Stimulated activated CD8-positive, alpha-beta memory T cell treated with anti-CD3 and anti-CD28 coated beads, Interleukin-4, amount 100 ng/mL, for 4 hours (primary cell): ENCODE measurements at regions not wholly inside any gene's neighbourhood (a gene's known extent, or its start where the extent isn't known, plus 50 kb on each side); places are given as distances from the start of the nearest gene placed in this dataset.
"Not testable (repeated sequence)": the region's sequence is repeated elsewhere in the genome, so short reads cannot be mapped to it uniquely, and the experiment has no call there.

Experiments
- DNase-seq, 2 donors: peaks; one replicate each; pipeline ENCODE4 v3.0.0-alpha.2; 2020; ENCODE audit warnings: low read depth in 2 of 2, low spot score in 1 of 2

DNA sequence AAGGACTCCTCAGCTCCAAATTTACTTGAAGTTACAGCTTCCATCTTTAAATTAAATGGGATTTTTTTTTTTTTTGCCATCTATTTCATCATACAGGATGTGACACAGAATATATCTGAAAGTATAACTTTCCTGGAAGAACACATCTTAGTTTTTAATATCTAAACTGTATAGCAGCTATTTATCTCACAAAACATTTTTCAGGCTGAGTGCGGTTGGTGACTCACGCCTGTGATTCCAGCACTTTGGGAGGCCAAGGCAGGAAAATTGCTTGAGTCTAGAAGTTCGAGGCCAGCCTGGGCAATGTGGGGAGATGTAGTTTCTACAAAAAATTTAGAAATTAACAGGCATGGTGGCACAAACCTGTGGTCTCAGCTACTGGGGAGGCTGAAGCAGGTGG is 142.3 kb upstream of the KCNJ18 start:
- not testable (repeated sequence) for DNase-seq

DNA sequence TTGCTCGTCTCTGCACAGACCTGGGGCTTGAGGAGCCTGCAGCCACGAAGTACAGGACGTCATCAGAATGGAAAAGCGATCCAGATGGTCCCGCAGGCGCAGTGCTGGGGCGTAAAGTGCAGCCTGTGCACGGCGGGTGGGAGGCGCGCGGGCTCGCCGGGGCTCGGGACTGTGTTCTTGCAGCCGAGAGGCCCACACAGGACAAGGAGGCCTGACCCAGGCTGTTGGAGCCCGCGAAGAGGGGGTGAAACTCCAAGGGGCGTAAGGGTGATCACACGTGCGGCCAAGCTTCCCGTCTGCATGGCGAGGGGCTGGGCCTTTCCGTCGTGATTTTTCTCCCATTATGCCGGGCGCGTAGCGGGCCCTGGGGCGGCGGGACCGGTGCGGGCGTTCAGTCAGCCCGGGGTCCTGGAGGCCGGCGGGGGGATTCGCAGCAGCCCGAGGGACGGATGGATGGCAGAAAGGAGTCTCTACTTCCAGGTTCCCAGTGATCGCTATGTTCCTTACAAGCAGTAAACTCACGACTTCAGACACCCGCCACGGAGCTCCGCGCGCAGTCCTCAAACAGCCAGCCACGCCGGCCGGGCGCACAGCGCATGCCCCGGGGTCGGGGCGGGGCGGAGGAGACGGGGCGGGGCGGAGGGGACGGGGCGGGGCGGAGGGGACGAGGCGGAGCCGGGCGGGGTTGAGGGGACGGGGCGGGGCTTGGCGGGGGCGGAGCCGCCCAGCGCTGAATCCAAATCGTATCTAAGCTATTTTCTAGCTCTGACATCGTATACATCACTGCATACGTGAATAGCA is 141.0 kb upstream of the KCNJ18 start:
- DNase-seq = peak; percentile 59 to 68

DNA sequence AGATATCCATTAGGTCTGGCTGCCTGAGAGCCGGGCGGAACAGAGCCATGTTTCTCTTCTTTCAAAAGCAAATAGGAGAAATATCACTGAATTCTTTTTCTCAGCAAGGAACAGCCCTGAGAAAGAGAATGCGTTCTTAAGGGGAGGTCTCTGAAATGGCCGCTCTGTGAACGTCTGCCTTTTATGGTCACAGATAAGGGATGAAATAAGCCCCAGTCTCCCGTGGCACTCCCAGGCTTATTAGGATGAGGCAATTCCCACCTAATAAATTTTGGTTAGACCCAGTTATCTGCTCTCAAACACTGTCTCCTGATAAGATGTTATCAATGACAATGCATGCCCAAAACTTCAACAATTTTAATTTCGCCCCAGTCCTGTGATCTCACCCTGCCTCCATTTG is 133.4 kb upstream of the KCNJ18 start:
- DNase-seq = not testable (repeated sequence)

DNA sequence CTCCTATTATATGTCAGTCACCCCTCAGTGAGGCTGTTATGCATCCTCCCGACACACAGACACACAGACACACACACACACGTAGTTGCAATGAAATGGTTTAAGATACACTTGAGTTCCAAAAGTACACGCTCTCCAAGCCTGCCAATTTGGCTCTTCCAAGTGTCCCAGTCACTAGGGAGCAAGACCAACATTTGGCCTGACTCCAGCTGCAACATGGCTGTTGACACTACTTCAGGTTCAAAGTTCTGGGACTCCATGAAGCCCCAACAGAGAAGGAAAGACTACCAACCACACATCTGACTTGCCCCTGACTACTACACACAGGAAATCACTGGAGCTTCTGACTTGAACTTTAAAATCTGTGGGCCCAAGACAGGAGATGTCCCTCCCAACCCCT is 128.1 kb upstream of the KCNJ18 start:
- no peak for DNase-seq

DNA sequence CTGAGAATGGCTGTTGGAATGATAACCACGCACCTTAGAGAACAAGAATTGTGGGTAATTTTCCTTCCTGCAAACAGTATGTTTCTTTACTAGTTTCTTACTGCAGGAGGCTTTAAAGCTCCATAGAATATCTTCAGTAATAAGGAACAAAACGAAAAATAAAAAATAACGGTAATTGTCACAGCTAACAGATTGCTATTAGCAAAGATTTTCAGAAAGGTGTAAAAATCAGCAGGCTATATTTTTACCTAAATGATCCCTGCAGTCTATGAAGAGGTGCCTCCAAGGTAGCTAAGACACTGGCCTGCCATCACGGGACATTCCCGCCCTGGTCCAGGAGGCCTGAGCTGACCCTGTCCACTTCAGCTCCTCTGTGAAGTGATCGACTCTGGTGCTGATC is 127.6 kb upstream of the KCNJ18 start:
- DNase-seq = not testable (repeated sequence)

DNA sequence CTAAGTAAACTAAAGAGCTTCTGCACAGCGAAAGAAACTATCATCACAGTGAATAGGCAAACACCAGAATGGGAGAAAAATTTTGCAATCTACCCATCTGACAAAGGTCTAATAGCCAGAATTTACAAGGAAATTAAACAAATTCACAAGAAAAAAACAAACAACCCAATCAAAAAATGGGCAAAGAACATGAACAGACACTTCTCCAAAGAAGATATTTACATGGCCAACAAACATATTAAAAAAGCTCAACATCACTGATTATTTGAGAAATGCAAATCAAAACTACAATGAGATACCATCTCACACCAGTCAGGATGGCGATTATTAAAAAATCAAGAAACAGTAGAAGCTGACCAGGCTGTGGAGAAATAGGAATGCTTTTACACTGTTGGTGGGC is 121.9 kb upstream of the KCNJ18 start:
- not testable (repeated sequence) for DNase-seq

DNA sequence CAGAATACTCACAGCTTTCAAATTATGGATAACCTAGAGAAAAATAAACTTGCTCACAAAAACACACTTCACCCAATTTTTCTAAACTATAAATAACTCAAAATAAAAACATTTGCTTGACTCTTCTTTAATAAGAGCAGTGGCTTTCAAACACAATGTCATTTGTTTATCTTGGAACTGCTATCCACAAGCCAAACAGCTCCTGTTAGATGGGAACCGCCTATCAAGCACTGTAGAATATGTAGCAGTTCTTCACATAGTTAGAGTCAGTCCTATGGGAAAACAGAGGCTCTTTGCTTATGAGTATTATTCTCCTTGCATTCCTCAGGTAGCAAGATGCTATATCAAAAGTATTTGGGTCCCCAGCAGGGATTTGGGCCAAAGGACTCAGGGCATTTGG is 120.2 kb upstream of the KCNJ18 start:
- DNase-seq = not testable (repeated sequence)

DNA sequence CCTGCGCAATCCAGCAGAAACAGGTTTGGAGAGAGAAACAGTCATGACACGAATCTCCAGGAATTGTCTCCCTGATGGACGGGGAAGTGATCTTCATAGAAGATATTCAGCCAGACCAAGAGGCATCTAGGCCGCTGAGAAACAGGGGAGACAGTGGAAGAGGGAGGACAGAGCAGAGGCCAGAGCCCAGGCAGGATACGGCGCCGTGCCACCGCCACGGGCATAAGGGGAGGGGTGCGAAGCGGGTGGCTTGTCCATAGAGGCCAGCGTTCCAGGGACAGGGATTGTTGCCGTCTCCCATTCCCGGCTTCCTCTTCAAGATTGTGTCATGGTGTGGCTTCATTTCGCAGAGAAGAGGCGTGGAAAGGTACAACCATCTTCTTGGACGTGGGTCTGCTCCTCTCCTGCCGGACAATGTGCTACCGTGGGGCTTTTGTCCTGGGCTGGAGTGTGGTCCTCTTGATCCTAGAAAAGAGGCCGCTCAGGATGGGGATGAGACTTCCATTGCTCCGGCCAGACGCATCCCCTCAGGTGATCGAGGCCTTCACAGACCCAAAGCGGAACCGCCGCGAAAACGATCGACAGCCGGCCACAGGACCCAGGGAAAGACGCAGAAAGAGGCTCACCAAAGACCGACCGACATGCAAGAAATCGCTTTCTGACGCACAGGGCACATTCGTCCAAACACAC is 118.9 kb upstream of the KCNJ18 start:
- not testable (repeated sequence) for DNase-seq

DNA sequence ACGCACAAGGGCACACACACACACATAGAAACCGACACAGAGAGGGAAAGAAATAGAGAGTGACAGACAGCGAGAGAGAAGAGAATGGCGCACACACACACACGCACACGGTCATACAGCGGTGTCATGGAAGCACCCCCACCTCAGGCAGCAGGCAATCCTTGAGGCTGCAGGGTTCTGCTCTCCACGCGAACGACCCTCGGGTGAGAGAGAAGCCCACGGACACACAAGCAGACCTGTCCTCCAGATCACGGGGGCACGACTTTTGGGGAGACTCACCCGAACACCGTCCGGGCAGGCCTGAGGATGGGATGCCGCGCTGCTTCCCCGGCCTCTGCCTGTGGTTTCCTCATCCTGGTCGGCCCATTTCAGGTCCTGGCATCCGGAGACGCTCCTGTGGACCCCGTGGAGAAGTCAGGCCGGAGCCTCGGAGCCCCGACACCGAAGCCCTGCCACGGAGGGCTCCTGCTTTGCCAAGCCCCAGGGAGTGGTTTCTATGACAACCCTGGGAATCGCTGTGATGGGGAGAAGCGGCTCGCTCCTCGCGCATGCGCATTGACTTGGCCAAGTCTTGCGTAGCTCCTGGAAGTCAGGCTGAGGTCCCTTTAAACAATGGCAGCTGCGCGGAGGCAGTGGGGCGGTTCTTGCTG is 118.2 kb upstream of the KCNJ18 start:
- DNase-seq = peak in 1 of 2 donors; percentile 9

DNA sequence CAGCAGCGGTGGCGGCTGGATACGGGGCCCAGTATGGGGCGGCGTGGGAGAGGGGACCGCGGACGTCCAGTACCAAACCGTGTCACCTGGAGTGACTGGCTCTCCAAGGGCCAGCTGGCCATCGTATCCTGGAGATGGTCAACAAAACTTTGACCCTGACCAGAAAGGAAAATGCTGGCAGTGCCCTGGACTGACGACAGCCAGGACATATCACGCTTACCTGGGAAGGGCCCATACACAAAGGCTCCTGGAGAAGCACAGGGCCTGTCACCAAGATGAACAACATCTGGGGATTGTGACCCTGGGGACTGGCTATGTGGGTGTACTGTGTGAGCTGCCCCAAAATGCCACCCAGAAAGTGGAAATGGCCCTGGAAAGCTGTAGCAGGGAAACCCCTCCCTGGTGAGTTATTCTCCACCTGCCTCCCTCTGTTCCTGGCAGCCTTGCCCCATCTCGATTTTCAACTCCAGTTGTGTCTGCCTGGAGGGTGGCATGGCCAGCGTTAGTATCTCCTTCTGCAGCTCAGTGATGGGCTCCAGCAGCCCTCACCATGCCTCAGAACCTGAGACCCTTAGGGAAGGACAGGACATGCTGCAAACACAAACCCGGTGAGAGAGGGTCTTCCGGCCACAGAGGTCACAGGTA is 117.6 kb upstream of the KCNJ18 start:
- not testable (repeated sequence) for DNase-seq

DNA sequence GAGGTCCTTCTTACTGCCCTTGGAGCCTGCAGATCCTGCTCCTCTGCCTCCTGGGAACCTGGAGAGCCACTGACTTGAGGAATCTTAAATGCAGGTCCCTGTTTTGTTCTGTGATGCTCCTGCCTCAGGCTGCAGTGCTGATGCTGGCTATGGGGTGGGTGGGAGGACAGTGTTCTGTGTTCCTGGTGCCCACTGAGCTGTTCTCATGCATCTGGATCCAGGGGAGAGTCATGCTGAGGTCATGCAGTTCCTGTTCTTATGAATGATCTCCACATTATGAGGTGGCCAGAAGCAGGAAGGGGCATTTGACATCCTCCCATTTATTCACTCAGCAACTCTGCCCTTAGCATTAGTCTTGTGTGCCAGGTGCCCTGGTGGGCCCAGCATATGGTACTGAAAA is 113.5 kb upstream of the KCNJ18 start:
- not testable (repeated sequence) for DNase-seq

DNA sequence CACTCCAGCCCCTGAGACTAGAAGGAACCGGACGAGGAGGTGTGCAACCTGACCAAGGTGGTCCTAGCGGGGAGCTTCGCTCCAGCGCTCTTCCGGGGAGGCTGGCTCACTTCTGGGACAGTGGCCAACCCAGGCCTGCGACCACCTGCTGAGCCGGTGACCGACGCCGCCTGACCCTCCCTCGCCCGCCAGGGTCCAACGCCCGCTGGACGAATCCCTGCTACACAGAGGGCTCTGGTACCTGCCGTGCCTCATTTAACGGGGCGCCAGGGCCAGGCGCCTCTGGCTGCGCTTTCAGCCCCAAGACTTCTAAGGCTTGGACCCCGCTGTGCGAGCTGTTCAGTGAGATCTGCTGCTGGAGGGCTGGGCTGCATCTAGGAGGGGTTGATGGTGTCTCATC is 99.5 kb upstream of the KCNJ18 start:
- DNase-seq = no peak

DNA sequence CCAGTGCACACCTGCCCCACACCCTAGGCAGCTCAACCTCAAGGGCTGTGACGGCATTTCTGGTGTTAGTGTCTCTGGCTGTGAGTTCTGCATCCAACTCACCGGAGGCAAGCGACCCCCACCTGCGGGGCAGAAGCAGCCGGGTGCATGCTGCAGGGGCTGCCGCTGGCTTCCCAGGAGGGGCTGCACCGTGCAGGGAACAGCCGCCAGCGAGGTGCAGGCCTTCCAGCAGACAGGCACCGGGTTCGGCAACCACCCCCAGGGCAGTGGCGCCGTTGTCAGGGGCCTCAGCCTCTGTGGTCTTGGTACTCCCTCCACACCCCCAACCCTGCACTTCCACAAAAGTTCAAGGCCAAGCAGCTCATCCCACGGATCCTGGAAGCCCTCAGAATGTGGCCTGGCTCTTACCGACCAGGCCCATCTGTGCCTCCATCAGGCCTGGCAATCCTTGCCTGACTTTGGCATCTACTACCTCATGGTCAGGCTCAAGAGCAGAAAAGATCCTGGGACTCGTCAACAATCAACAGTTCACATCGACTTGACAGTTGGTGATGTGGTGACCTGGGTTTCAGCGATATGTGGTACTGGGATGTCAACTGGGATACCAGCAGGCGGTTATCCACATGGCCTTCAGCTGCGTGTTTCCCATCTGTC is 98.7 kb upstream of the KCNJ18 start:
- DNase-seq = not testable (repeated sequence)

DNA sequence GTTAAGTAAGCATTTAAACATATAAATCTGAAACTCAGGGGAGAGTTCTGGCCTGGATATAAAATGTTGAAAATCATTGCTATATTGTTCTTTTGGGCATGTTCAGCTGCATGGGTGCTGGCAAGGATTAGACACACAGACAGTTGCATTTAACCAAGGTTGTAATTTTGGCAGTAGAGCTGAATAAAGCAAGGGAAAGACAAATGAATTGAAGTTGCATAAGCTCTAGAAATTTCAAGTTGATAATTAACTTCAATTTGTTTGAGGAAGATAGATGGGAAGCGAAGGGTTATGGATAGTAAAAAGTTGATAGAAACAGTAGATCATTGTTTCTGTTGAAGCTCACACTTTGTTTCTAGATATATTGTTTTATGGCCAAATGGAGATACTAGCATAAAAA is 97.2 kb upstream of the KCNJ18 start:
- DNase-seq = no peak

DNA sequence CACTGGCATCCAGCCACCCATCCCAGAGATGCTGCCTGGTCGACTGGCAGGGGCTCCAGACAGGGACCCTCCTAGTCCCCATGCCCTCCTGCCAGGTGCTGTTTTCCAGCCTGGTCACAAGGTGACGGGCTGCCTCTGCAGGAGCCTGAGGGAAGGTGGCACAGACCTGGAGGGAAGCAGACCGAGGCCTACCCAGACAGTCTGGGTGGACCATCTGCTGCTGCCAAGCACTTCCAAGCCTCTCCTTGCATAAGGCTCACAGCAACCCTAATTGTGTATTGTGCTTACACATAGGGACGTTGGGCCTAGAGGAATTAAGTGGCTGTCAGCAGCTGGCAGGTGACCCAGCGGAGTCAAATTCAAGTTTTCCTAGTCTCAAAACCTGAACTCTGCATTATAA is 90.1 kb upstream of the KCNJ18 start:
- DNase-seq = no peak

DNA sequence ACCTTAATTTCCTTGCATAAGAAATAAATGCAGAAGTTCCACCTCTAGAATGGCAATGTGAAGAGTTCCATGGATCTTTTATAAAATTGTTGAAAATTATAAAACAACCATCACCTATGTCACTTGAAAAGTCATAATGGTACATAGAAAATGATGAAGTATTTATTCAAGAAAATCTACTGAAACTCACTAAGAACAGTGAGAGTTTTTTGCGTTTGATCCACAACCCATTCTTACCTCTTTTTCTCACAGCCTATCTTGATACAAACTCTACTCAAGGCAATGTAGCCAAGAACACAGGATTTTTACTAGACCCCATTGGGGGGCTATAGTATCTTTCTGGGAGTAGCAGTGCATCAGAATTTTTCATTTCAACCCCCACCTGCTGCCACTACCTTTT is 89.0 kb upstream of the KCNJ18 start:
- DNase-seq = not testable (repeated sequence)

DNA sequence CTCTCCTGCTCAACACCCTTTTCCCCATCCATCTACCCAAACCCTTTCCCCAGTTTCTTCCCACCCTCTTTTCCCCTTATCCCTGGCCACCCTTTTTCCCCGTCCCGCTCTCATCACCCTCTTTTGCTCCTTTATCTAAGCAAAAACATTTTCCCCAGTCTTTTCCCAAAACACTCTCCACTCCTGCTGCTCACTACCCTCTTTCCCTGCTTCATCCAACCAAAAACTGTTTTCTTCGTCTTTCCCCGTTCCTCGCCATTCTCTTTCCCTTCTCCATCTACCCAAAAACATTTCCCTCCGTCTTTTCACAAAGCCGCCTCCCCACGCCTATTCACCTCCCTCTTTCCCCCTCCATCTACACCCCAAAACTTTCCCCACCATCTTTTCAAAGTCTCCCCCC is 80.9 kb upstream of the KCNJ18 start:
- DNase-seq = not testable (repeated sequence)

DNA sequence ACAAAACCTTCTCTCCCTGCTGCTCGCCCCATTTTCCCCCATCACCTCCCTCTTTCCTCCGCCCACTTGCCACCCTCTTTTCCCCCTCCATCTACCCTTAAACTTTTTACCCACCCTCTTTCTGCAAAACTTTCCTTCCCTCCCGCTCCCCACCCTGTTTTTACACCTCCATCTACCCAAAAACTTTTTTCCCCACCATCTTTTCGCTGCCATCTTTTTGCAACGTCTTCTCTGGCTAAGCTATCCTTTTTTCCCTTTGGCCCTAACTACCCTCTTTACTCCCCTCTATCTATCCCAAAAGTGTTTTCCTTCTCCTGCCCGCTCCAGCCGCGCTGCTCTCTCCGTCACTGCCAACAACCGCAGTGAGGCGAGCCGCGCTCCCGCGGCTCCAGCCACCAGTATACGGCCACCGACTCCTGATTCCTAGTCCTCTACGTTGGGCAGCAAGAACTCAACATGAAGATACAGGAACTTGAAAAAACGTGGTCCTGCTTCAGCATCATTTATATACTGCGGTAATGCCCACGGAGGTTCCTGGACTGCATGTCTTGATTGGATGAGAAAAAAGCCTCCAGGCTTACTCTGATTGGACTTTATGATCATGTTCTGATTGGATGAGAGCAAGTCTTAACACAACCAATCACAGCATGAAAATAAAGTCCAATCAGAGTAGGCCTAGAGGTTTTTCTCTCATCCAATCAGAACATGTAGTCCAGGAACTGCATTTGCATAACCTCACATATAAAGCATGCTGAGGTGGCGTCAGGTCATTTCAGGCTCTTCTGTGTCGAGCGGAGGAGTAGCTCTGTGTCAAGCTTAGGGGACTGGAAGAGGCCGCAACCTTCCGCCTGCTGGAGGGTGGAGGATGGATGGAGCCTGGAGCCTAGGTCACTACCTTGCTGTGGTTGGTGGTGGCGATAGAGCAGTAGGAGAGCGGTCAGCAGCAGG is 79.9 kb upstream of the KCNJ18 start:
- not testable (repeated sequence) for DNase-seq

DNA sequence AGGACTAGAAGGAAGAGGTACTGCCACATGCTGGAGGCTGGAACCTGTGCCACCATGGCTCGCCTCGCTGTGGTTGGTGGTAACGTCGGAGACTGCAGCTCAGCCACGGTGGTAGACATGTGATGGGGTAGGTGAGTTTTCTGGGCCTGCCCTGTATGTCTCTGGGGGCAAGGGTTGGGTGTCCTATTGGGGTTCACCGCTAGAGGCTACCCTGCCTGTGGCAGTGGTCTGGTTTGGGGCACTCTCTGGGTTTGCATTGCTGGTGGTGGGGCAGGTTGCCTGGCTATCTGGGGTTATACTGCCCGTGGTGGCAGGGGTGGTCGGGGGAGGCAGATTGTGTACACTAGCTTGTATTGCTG is 79.3 kb upstream of the KCNJ18 start:
- DNase-seq = no peak

DNA sequence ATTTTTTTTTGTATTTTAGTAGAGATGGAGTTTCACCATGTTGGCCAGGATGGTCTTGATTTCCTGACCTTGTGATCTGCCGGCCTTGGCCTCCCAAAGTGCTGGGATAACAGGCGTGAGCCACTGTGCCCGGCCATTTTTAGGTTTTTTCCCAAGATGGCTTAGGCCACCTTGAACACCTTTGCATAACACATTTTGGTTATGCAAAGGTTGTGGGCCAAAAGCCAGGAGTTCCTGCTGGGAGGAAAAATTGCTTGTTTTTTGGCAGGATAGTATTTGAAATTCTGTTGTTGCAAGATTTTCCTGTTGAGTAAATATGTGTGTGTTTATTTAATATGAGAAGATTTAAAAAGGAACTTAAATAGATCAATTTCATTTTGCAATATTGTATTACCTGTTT is 65.3 kb upstream of the KCNJ18 start:
- DNase-seq = not testable (repeated sequence)
